SK-N-SH (cell line): ENCODE measurements at regions not wholly inside any gene's neighbourhood (a gene's known extent, or its start where the extent isn't known, plus 50 kb on each side); places are given as distances from the start of the nearest gene placed in this dataset.

Experiments used
- CTCF ChIA-PET: fragments of 300-600, 350-600 bp; formaldehyde crosslinking; extraction: SDS; loops from one replicate; lab custom pipeline; 2021; lab: Yijun Ruan, JAX
- POLR2A ChIA-PET: fragments of 350-600 bp; sonication (Branson Sonifier 250); formaldehyde crosslinking; extraction: SDS; loops from one replicate; lab custom pipeline; 2020; ENCODE audit warnings: antibody characterized with exemption, inconsistent platforms; lab: Yijun Ruan, JAX
- DNase-seq: peaks from one replicate; pipeline ENCODE4 v3.0.0; 2012
- H2AFZ ChIP-seq: fragments of 200-600 bp; sonication (generic); 2 replicates; pipeline ENCODE4 v1.8.1; 2016; ENCODE audit warnings: antibody characterized with exemption, mild to moderate bottlenecking, low read depth
- H3F3A ChIP-seq: fragments of 200-600 bp; sonication (generic); replicated peaks from 2 replicates; pipeline ENCODE3; 2016; ENCODE audit warnings: antibody characterized with exemption, mild to moderate bottlenecking; ENCODE audit not compliant: insufficient read depth
- H3K27ac ChIP-seq, 2 experiments: fragments of 200-500 bp in 1 of 2; fragments of 200-600 bp in 1 of 2; sonication (Bioruptor generic) in 1 of 2; sonication (generic), shearing (Covaris generic) in 1 of 2; 2 replicates each; pipeline versions ENCODE4 v1.5.1 to v1.6.1; 2014 to 2016; ENCODE audit warnings: low read depth in 2 of 2, inconsistent platforms in 1 of 2, low read length in 1 of 2, mild to moderate bottlenecking in 1 of 2, mixed read lengths in 1 of 2
- H3K27me3 ChIP-seq: fragments of 200-600 bp; sonication (generic), shearing (Covaris generic); 2 replicates; pipeline ENCODE4 v1.6.1; 2016; ENCODE audit warnings: mixed run types; ENCODE audit not compliant: insufficient read depth
- H3K36me3 ChIP-seq, 2 experiments: fragments of 200-500 bp in 1 of 2; fragments of 200-600 bp in 1 of 2; sonication (Bioruptor generic) in 1 of 2; sonication (generic) in 1 of 2; replicated peaks in 1 of 2; 2 replicates each; pipeline versions ENCODE3 to v1.5.1; 2014 to 2016; ENCODE audit warnings: low read length in 1 of 2, mild to moderate bottlenecking in 1 of 2; ENCODE audit not compliant: insufficient read depth in 2 of 2, control insufficient read depth in 1 of 2
- H3K4me1 ChIP-seq, 2 experiments: fragments of 200-500 bp in 1 of 2; fragments of 200-600 bp in 1 of 2; sonication (Bioruptor generic) in 1 of 2; sonication (generic), shearing (Covaris generic) in 1 of 2; 2 replicates each; pipeline versions ENCODE4 v1.5.1 to v1.6.1; 2014 to 2016; ENCODE audit warnings: low read depth in 1 of 2, low read length in 1 of 2, mixed run types in 1 of 2; ENCODE audit not compliant: insufficient read depth in 2 of 2, control insufficient read depth in 1 of 2
- H3K4me2 ChIP-seq: fragments of 200-600 bp; sonication (generic), shearing (Covaris generic); 2 replicates; pipeline ENCODE4 v1.6.1; 2017; ENCODE audit warnings: mixed run types
- H3K4me3 ChIP-seq, 2 experiments: fragments of 200-500 bp in 1 of 2; fragments of 200-600 bp in 1 of 2; sonication (Bioruptor generic) in 1 of 2; sonication (generic), shearing (Covaris generic) in 1 of 2; 2 replicates each; pipeline versions ENCODE4 v1.5.1 to v1.8.1; 2014 to 2016; ENCODE audit warnings: low read depth in 2 of 2, inconsistent platforms in 1 of 2, low read length in 1 of 2, mild to moderate bottlenecking in 1 of 2, mixed read lengths in 1 of 2, moderate library complexity in 1 of 2
- H3K79me2 ChIP-seq: fragments of 200-600 bp; sonication (generic); 2 replicates; pipeline ENCODE4 v1.8.1; 2017; ENCODE audit warnings: mild to moderate bottlenecking; ENCODE audit not compliant: insufficient read depth
- H3K9ac ChIP-seq: fragments of 200-600 bp; sonication (generic); 2 replicates; pipeline ENCODE4 v1.6.1; 2017; ENCODE audit warnings: mixed run types
- H3K9me2 ChIP-seq: fragments of 200-600 bp; sonication (generic); 2 replicates; pipeline ENCODE4 v1.6.1; 2017; ENCODE audit warnings: mixed run types
- H3K9me3 ChIP-seq: fragments of 200-600 bp; sonication (generic); 2 replicates; pipeline ENCODE4 v1.6.1; 2017; ENCODE audit warnings: mixed run types, mild to moderate bottlenecking, moderate library complexity
- H4K20me1 ChIP-seq: fragments of 200-600 bp; sonication (generic); 2 replicates; pipeline ENCODE4 v1.6.1; 2017; ENCODE audit warnings: mild to moderate bottlenecking, mixed run types; ENCODE audit not compliant: insufficient read depth
- CHD2 ChIP-seq: fragments of 150-350 bp; IDR thresholded peaks from 2 replicates; pipeline ENCODE4 v1.6.1; 2018; ENCODE audit warnings: low read length; ENCODE audit not compliant: partially characterized antibody
- CTCF ChIP-seq: fragments of 200-600 bp; sonication (generic); IDR thresholded peaks from 2 replicates; pipeline ENCODE4 v1.6.1; 2017; ENCODE audit warnings: antibody characterized with exemption, mild to moderate bottlenecking, moderate library complexity
- FOSL2 ChIP-seq: IDR thresholded peaks from 2 replicates; pipeline ENCODE4 v1.4.0; 2012; ENCODE audit warnings: low read depth, mild to moderate bottlenecking, moderate library complexity, borderline replicate concordance
- FOXJ3 ChIP-seq: sonication (generic); formaldehyde crosslinking; IDR thresholded peaks from 2 replicates; pipeline ENCODE4 v1.5.1; 2020; ENCODE audit warnings: mild to moderate bottlenecking, missing genetic modification reagents
- FOXM1 ChIP-seq: IDR thresholded peaks from 2 replicates; pipeline ENCODE4 v1.4.0; 2012; ENCODE audit warnings: low read depth, mild to moderate bottlenecking
- GABPA ChIP-seq: IDR thresholded peaks from 2 replicates; pipeline ENCODE4 v1.4.0; 2012; ENCODE audit warnings: low read depth, mild to moderate bottlenecking
- GATA2 ChIP-seq: sonication (generic); formaldehyde crosslinking; IDR thresholded peaks from 2 replicates; pipeline ENCODE4 v1.5.0; 2020; ENCODE audit warnings: mild to moderate bottlenecking, missing genetic modification reagents
- JUND ChIP-seq: IDR thresholded peaks from 2 replicates; pipeline ENCODE4 v1.4.0; 2012
- MAX ChIP-seq: IDR thresholded peaks from 2 replicates; pipeline ENCODE4 v1.4.0; 2012; ENCODE audit warnings: low read depth
- MXI1 ChIP-seq: IDR thresholded peaks from 2 replicates; pipeline ENCODE4 v1.6.1; 2012; ENCODE audit warnings: mild to moderate bottlenecking, low read depth, low read length, improper control_type of control experiment
- NFIC ChIP-seq: IDR thresholded peaks from 2 replicates; pipeline ENCODE4 v1.4.0; 2012; ENCODE audit warnings: borderline replicate concordance
- POLR2AphosphoS5 ChIP-seq: IDR thresholded peaks from 2 replicates; pipeline ENCODE4 v1.6.1; 2012; ENCODE audit warnings: low read depth, low read length
- RAD21 ChIP-seq: IDR thresholded peaks from 2 replicates; pipeline ENCODE4 v1.6.1; 2012; ENCODE audit warnings: mild to moderate bottlenecking, low read length
- RCOR1 ChIP-seq: fragments of 150-350 bp; IDR thresholded peaks from 2 replicates; pipeline ENCODE4 v1.6.1; 2017; ENCODE audit warnings: antibody characterized with exemption, low read length
- REST ChIP-seq: IDR thresholded peaks from 2 replicates; pipeline ENCODE4 v1.6.1; 2012; ENCODE audit warnings: mild to moderate bottlenecking, low read depth, low read length, moderate library complexity
- RFX5 ChIP-seq: IDR thresholded peaks from 2 replicates; pipeline ENCODE4 v1.6.1; 2012; ENCODE audit warnings: mild to moderate bottlenecking, improper control_type of control experiment, low read length
- RXRA ChIP-seq: IDR thresholded peaks from 2 replicates; pipeline ENCODE4 v1.4.0; 2012; ENCODE audit warnings: low read depth, mild to moderate bottlenecking, borderline replicate concordance
- SMC3 ChIP-seq: IDR thresholded peaks from 2 replicates; pipeline ENCODE4 v1.6.1; 2012; ENCODE audit warnings: low read depth, low read length, improper control_type of control experiment
- TAF1 ChIP-seq: IDR thresholded peaks from 2 replicates; pipeline ENCODE4 v1.6.1; 2012; ENCODE audit warnings: low read depth, mild to moderate bottlenecking, low read length, moderate library complexity, borderline replicate concordance
- TCF12 ChIP-seq: IDR thresholded peaks from 2 replicates; pipeline ENCODE4 v1.4.0; 2012
- TEAD4 ChIP-seq: IDR thresholded peaks from 2 replicates; pipeline ENCODE4 v1.4.0; 2012; ENCODE audit warnings: mild to moderate bottlenecking, borderline replicate concordance; ENCODE audit not compliant: insufficient read depth
- USF1 ChIP-seq: IDR thresholded peaks from 2 replicates; pipeline ENCODE4 v1.4.0; 2012; ENCODE audit warnings: low read depth, borderline replicate concordance
- USF2 ChIP-seq: fragments of 150-350 bp; IDR thresholded peaks from 2 replicates; pipeline ENCODE4 v1.6.1; 2017; ENCODE audit warnings: antibody characterized with exemption, low read length, low read depth, borderline replicate concordance
- ZBTB33 ChIP-seq: IDR thresholded peaks from 2 replicates; pipeline ENCODE4 v1.4.0; 2012; ENCODE audit warnings: low read depth, borderline replicate concordance
- WGBS: methylation state at CpG from one replicate; pipeline ENCODE4 v1.1.6; 2017; ENCODE audit warnings: low lambda C conversion rate; 5-methylcytosine and 5-hydroxymethylcytosine counted together

GRCh38 chrX:45513042-45513441 is 312.4 kb upstream of the DIPK2B start:
- Histone ChIP-seq H3K79me2 (peaks cover 22% of the 10 kb centered on the region), H3K27ac (peak overlapping the region; percentile 67 to 94; a peak in 3 of 4 replicates), H3K9me2 (no peaks in the 10 kb centered on the region), H3K4me1 (peaks cover 0 to 54% of the 10 kb centered on the region in 2 experiments; a peak in 3 of 4 replicates), H3F3A (peaks cover 43% of the 10 kb centered on the region), H3K4me3 (no peak overlapping the region), H3K9me3 (no peaks in the 10 kb centered on the region), H3K27me3 (no peaks in the 10 kb centered on the region), H3K36me3 (no peaks in the 10 kb centered on the region), H2AFZ (no peak overlapping the region), H4K20me1 (no peaks in the 10 kb centered on the region), H3K9ac (no peak overlapping the region), H3K4me2 (no peak overlapping the region)
- POLR2A ChIA-PET = no interaction called here
- CTCF ChIA-PET = no interaction called here
- WGBS = 44% methylated on average over 3 of the region's 3 CpGs
- no peak for DNase-seq
- no peak for TF ChIP-seq ZBTB33
- peak; percentile 71 for TF ChIP-seq NFIC
- no peak for TF ChIP-seq GATA2
- TF ChIP-seq FOXJ3 = no peak
- TF ChIP-seq USF1 = no peak
- TF ChIP-seq RCOR1 = no peak
- TF ChIP-seq GABPA = no peak
- no peak for TF ChIP-seq TAF1
- TF ChIP-seq CHD2 = no peak
- TF ChIP-seq REST = no peak
- 0 out of 2 replicates have a peak, but pooled peaks have one; percentile 3 for TF ChIP-seq FOSL2
- peak; percentile 29; the same call in 1 of the 2 replicates for TF ChIP-seq CTCF
- TF ChIP-seq JUND = peak; percentile 44
- TF ChIP-seq RFX5 = no peak
- no peak for TF ChIP-seq SMC3
- TF ChIP-seq TCF12 = peak; percentile 85
- peak; percentile 54 for TF ChIP-seq TEAD4
- peak; percentile 47; the same call in 1 of the 2 replicates for TF ChIP-seq MAX
- no peak for TF ChIP-seq MXI1
- no peak for TF ChIP-seq POLR2AphosphoS5
- TF ChIP-seq FOXM1 = peak; percentile 71; the same call in 1 of the 2 replicates
- no peak for TF ChIP-seq RAD21
- TF ChIP-seq USF2 = no peak
- 0 out of 2 replicates have a peak, but pooled peaks have one; percentile 34 for TF ChIP-seq RXRA
